Left ventricle myocardium inferior (tissue), 1 donor: ENCODE measurements at regions not wholly inside any gene's neighbourhood (a gene's known extent, or its start where the extent isn't known, plus 50 kb on each side); places are given as distances from the start of the nearest gene placed in this dataset.

Source experiments
- DNase-seq: peaks from one replicate; pipeline ENCODE4 v3.0.0-alpha.2; 2020
- H3K27ac ChIP-seq: fragments of 200-600 bp; replicated peaks from 2 replicates; pipeline ENCODE4 v1.8.0; 2021
- H3K27me3 ChIP-seq: fragments of 200-600 bp; 2 replicates; pipeline ENCODE4 v1.8.0; 2021; ENCODE audit warnings: low read depth
- H3K36me3 ChIP-seq: fragments of 200-600 bp; 2 replicates; pipeline ENCODE4 v1.8.0; 2021
- H3K4me1 ChIP-seq: fragments of 200-600 bp; 2 replicates; pipeline ENCODE4 v1.8.0; 2021
- H3K4me3 ChIP-seq: fragments of 200-600 bp; 2 replicates; pipeline ENCODE4 v1.8.0; 2021; ENCODE audit warnings: mild to moderate bottlenecking, moderate library complexity
- H3K9me3 ChIP-seq: fragments of 200-600 bp; replicated peaks from 2 replicates; pipeline ENCODE4 v1.8.0; 2021
- CTCF ChIP-seq: fragments of 200-600 bp; IDR thresholded peaks from 2 replicates; pipeline ENCODE4 v1.8.0; 2021; ENCODE audit warnings: antibody characterized with exemption, mild to moderate bottlenecking, borderline replicate concordance
- intact Hi-C: fragments of 100-400 bp; cut with micrococcal nuclease; formaldehyde crosslinking; loops from one replicate; pipeline ENCODE4 v1.11.0; 2022
- donor health status: DM: no; HTN: yes; CAD: no; lungs with severe emphysema.

GRCh38 chr15:39327005-39327730, 253.7 kb upstream of the THBS1 start:
- TF ChIP-seq CTCF: no peak
- no peak overlapping the region for H3K27ac ChIP-seq
- intact Hi-C loops: no loop called here

GRCh38 chr15:39330061-39330460, 250.8 kb upstream of the THBS1 start:
- Histone ChIP-seq H3K4me1 (no peaks in the 10 kb centered on the region), H3K36me3 (no peaks in the 10 kb centered on the region)
- intact Hi-C loops: no loop called here

More at GRCh38 chr15:39327005-39327730, 253.7 kb upstream of the THBS1 start:
- H3K4me1 ChIP-seq: no peaks in the 10 kb centered on the region
- H3K36me3 ChIP-seq: no peaks in the 10 kb centered on the region
- no peak overlapping the region for H3K4me3 ChIP-seq
- no peaks in the 10 kb centered on the region for H3K9me3 ChIP-seq
- no peak for DNase-seq
- no peaks in the 10 kb centered on the region for H3K27me3 ChIP-seq

GRCh38 chr15:39331584-39331983, 249.3 kb upstream of the THBS1 start:
- intact Hi-C loops: no loop called here
- TF ChIP-seq CTCF: no peak
- no peaks in the 10 kb centered on the region for H3K36me3 ChIP-seq
- DNase-seq: no peak
- H3K4me3 ChIP-seq: no peak overlapping the region
- H3K27ac ChIP-seq: no peak overlapping the region
- H3K27me3 ChIP-seq: no peaks in the 10 kb centered on the region
- no peaks in the 10 kb centered on the region for H3K4me1 ChIP-seq
- no peaks in the 10 kb centered on the region for H3K9me3 ChIP-seq

More at GRCh38 chr15:39330061-39330460, 250.8 kb upstream of the THBS1 start:
- Histone ChIP-seq H3K27me3 (no peaks in the 10 kb centered on the region), H3K27ac (no peak overlapping the region), H3K9me3 (no peaks in the 10 kb centered on the region), H3K4me3 (no peak overlapping the region)
- no peak for DNase-seq
- TF ChIP-seq CTCF: no peak

- DNase-seq: no peak
- intact Hi-C loops: no loop called here
- H3K4me3 ChIP-seq: no peak overlapping the region
- no peak overlapping the region for H3K27ac ChIP-seq
- H3K9me3 ChIP-seq: no peaks in the 10 kb centered on the region
- peaks cover 5% of the 10 kb centered on the region for H3K4me1 ChIP-seq
- no peaks in the 10 kb centered on the region for H3K36me3 ChIP-seq
- no peak for TF ChIP-seq CTCF
- H3K27me3 ChIP-seq: no peaks in the 10 kb centered on the region
These were observed 248.0 kb upstream of the THBS1 start for GRCh38 chr15:39332846-39333245.

GRCh38 chr15:39333393-39333792, 247.5 kb upstream of the THBS1 start:
- Histone ChIP-seq H3K9me3 (no peaks in the 10 kb centered on the region), H3K27me3 (no peaks in the 10 kb centered on the region), H3K4me1 (peaks cover 5% of the 10 kb centered on the region), H3K4me3 (no peak overlapping the region), H3K36me3 (no peaks in the 10 kb centered on the region), H3K27ac (no peak overlapping the region)
- TF ChIP-seq CTCF: no peak
- intact Hi-C loops: no loop called here
- DNase-seq: no peak
